ENCODE measurements at regions not wholly inside any gene's neighbourhood (a gene's known extent, or its start where the extent isn't known, plus 50 kb on each side); places are given as distances from the start of the nearest gene placed in this dataset.

GRCh38 chr11:81647374-81647773, 1086.3 kb downstream of the FAM181B start:
- no peak for TF ChIP-seq CEBPB (IDR thresholded peaks at IDR 0.05; ENCODE audit: low read depth, low read length)
- TF ChIP-seq, protein P1, sequence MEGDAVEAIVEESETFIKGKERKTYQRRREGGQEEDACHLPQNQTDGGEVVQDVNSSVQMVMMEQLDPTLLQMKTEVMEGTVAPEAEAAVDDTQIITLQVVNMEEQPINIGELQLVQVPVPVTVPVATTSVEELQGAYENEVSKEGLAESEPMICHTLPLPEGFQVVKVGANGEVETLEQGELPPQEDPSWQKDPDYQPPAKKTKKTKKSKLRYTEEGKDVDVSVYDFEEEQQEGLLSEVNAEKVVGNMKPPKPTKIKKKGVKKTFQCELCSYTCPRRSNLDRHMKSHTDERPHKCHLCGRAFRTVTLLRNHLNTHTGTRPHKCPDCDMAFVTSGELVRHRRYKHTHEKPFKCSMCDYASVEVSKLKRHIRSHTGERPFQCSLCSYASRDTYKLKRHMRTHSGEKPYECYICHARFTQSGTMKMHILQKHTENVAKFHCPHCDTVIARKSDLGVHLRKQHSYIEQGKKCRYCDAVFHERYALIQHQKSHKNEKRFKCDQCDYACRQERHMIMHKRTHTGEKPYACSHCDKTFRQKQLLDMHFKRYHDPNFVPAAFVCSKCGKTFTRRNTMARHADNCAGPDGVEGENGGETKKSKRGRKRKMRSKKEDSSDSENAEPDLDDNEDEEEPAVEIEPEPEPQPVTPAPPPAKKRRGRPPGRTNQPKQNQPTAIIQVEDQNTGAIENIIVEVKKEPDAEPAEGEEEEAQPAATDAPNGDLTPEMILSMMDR (conservative IDR thresholded peaks at IDR 0.05; ENCODE audit: low read depth, low read length), result no peak
